CD14-positive monocyte (primary cell): ENCODE measurements at regions not wholly inside any gene's neighbourhood (a gene's known extent, or its start where the extent isn't known, plus 50 kb on each side); places are given as distances from the start of the nearest gene placed in this dataset.

Experiments
- DNase-seq, 3 donors: peaks; one replicate each; pipeline ENCODE4 v3.0.0-alpha.2; 2011 to 2022
- H2AFZ ChIP-seq: 2 replicates; pipeline ENCODE4 v1.6.0; 2012; ENCODE audit warnings: mild to moderate bottlenecking, low read depth, low read length, inconsistent platforms; ENCODE audit not compliant: insufficient read depth, poor library complexity, severe bottlenecking
- H3K27ac ChIP-seq, 2 donors: 1 replicate in 1 of 2; 2 replicates in 1 of 2; pipeline ENCODE4 v1.5.1; 2012 to 2013; ENCODE audit warnings: low read length in 2 of 2, control low read depth in 1 of 2, inconsistent platforms in 1 of 2, low read depth in 1 of 2, mild to moderate bottlenecking in 1 of 2
- H3K27me3 ChIP-seq, 2 donors: one replicate each; pipeline versions ENCODE4 v1.6.0 to v1.6.1; 2011 to 2013; ENCODE audit warnings: low read length in 2 of 2; ENCODE audit not compliant: control insufficient read depth in 2 of 2, insufficient read depth in 2 of 2
- H3K36me3 ChIP-seq, 2 donors: replicated peaks in 1 of 2; 1 replicate in 1 of 2; 2 replicates in 1 of 2; pipeline versions ENCODE4 v1.5.1 to v1.6.1; 2012 to 2013; ENCODE audit warnings: low read length in 2 of 2, control low read depth in 1 of 2, inconsistent platforms in 1 of 2, mild to moderate bottlenecking in 1 of 2; ENCODE audit not compliant: insufficient read depth in 2 of 2, control insufficient read depth in 1 of 2
- H3K4me1 ChIP-seq, 2 donors: 1 replicate in 1 of 2; 2 replicates in 1 of 2; pipeline versions ENCODE4 v1.5.1 to v1.6.1; 2012 to 2013; ENCODE audit warnings: low read length in 2 of 2, control low read depth in 1 of 2, inconsistent platforms in 1 of 2, mild to moderate bottlenecking in 1 of 2, moderate library complexity in 1 of 2; ENCODE audit not compliant: insufficient read depth in 2 of 2, control insufficient read depth in 1 of 2
- H3K4me2 ChIP-seq: replicated peaks from 2 replicates; pipeline ENCODE3; 2012; ENCODE audit warnings: low read length, moderate library complexity, mild to moderate bottlenecking; ENCODE audit not compliant: poor library complexity, severe bottlenecking; ENCODE audit errors: extremely low read depth
- H3K4me3 ChIP-seq, 3 experiments: fragments of 200-600 bp in 1 of 3; sonication (generic) in 1 of 3; replicated peaks in 1 of 3; 1 replicate in 2 of 3; 2 replicates in 1 of 3; pipeline ENCODE4 v1.5.1; 2011 to 2013; ENCODE audit warnings: low read length in 3 of 3, mild to moderate bottlenecking in 3 of 3, control low read depth in 2 of 3, low read depth in 2 of 3, inconsistent platforms in 1 of 3, moderate library complexity in 1 of 3
- H3K79me2 ChIP-seq: 2 replicates; pipeline ENCODE4 v1.6.0; 2012; ENCODE audit warnings: mild to moderate bottlenecking, control low read depth, inconsistent platforms, low read length, moderate library complexity; ENCODE audit not compliant: insufficient read depth
- H3K9ac ChIP-seq: 2 replicates; pipeline ENCODE4 v1.6.0; 2017; ENCODE audit warnings: low read length, mild to moderate bottlenecking; ENCODE audit not compliant: insufficient read depth, poor library complexity, severe bottlenecking
- H3K9me3 ChIP-seq, 2 donors: replicated peaks in 1 of 2; 1 replicate in 1 of 2; 2 replicates in 1 of 2; pipeline versions ENCODE4 v1.5.1 to v1.6.1; 2012 to 2013; ENCODE audit warnings: low read length in 2 of 2, control low read depth in 1 of 2; ENCODE audit not compliant: control insufficient read depth in 1 of 2, insufficient read depth in 1 of 2
- H4K20me1 ChIP-seq: 2 replicates; pipeline ENCODE4 v1.6.0; 2012; ENCODE audit warnings: mild to moderate bottlenecking, low read length, control low read depth, moderate library complexity; ENCODE audit not compliant: insufficient read depth
- H3K27ac Mint-ChIP-seq, 7 donors: one replicate each; pipeline ENCODE4 v1.8.0; 2020; ENCODE audit warnings: mild to moderate bottlenecking in 7 of 7, mixed read lengths in 7 of 7, moderate library complexity in 6 of 7, inconsistent platforms in 2 of 7
- H3K27me3 Mint-ChIP-seq, 3 donors: one replicate each; pipeline ENCODE4 v1.8.0; 2021 to 2022; ENCODE audit warnings: low read depth in 3 of 3, mild to moderate bottlenecking in 3 of 3, mixed read lengths in 3 of 3, moderate library complexity in 3 of 3, inconsistent platforms in 1 of 3
- H3K36me3 Mint-ChIP-seq, 2 donors: one replicate each; pipeline ENCODE4 v1.8.0; 2020; ENCODE audit warnings: mixed read lengths in 2 of 2, inconsistent platforms in 1 of 2, mild to moderate bottlenecking in 1 of 2
- H3K4me1 Mint-ChIP-seq: one replicate; pipeline ENCODE4 v1.8.0; 2020; ENCODE audit warnings: mild to moderate bottlenecking, mixed read lengths
- H3K4me3 Mint-ChIP-seq, 2 donors: one replicate each; pipeline ENCODE4 v1.8.0; 2020; ENCODE audit warnings: mild to moderate bottlenecking in 2 of 2, mixed read lengths in 2 of 2, moderate library complexity in 1 of 2
- H3K9me3 Mint-ChIP-seq, 7 donors: one replicate each; pipeline ENCODE4 v1.8.0; 2020 to 2022; ENCODE audit warnings: mixed read lengths in 7 of 7, mild to moderate bottlenecking in 6 of 7, moderate library complexity in 6 of 7, inconsistent platforms in 2 of 7
- CTCF ChIP-seq: fragments of 200-600 bp; IDR thresholded peaks from one replicate; pipeline ENCODE4 v1.8.0; 2022; ENCODE audit warnings: antibody characterized with exemption, mild to moderate bottlenecking
- WGBS: methylation state at CpG from one replicate; pipeline ENCODE4 v1.1.5; 2013; ENCODE audit warnings: missing lambda C conversion rate; ENCODE audit not compliant: insufficient coverage; 5-methylcytosine and 5-hydroxymethylcytosine counted together
- intact Hi-C, 2 donors: fragments of 100-400 bp; cut with micrococcal nuclease; formaldehyde crosslinking; loops; one replicate each; pipeline versions ENCODE4 v1.15.0 to v1.15.1; 2023

GRCh38 chr10:90977855-90978486 lies 57.1 kb upstream of the ANKRD1 start:
- no peak for TF ChIP-seq CTCF
- no peaks in the 10 kb centered on the region for H3K4me1 Mint-ChIP-seq
- no peak overlapping the region for H3K4me3 ChIP-seq
- H3K9me3 ChIP-seq, result no peaks in the 10 kb centered on the region
- DNase-seq, result no peak
- H2AFZ ChIP-seq, result no peak overlapping the region
- no peak overlapping the region for H3K27ac ChIP-seq
- peaks cover 0 to 7% (median 2%) of the 10 kb centered on the region in 7 donors for H3K9me3 Mint-ChIP-seq
- no peak overlapping the region for H3K4me3 Mint-ChIP-seq
- H3K9ac ChIP-seq, result no peak overlapping the region
- H3K36me3 ChIP-seq, result no peaks in the 10 kb centered on the region
- 100% methylated on average over 1 of the region's 3 CpGs for WGBS
- no peaks in the 10 kb centered on the region for H3K27me3 ChIP-seq
- intact Hi-C loops, result no loop called here
- peaks cover 0 to 9% (median 8%) of the 10 kb centered on the region in 3 donors for H3K27me3 Mint-ChIP-seq
- H3K36me3 Mint-ChIP-seq, result no peaks in the 10 kb centered on the region
- H3K4me2 ChIP-seq, result no peak overlapping the region
- H3K79me2 ChIP-seq, result no peaks in the 10 kb centered on the region
- no peaks in the 10 kb centered on the region for H3K4me1 ChIP-seq
- no peak overlapping the region for H3K27ac Mint-ChIP-seq
- no peaks in the 10 kb centered on the region for H4K20me1 ChIP-seq

DNA sequence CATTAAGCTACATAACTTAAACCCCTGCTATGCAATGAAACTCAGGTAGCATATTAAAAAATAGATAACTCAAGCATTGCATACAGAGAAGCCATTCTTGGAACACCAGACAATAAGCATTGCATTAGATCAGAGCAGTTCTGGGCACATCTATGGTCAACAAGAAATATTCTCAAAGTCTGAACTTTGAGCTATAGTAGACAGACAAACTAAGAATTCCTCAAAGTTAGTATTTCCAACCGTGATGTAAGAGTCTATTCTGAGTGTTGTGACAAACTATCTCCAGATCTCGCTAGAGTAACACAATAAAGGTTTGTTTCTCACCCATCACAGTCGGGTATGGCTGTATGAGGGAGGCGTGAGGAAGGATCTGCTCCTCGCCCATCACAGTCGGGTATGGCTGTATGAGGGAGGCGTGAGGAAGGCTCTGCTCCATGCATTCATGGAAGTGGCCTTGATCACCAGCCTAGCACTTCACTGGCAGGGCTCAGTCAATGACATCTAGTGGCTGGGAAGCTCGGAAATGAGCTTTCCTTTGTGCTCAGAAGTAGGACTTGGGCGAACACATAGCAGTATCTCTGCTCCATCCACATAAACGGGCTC lies 61.6 kb upstream of the ANKRD1 start:
- Mint-ChIP-seq H3K9me3 (peaks cover 0 to 2% (median 0%) of the 10 kb centered on the region in 7 donors), H3K27me3 (peaks cover 0 to 4% (median 3%) of the 10 kb centered on the region in 3 donors), H3K4me1 (peaks cover 1% of the 10 kb centered on the region), H3K4me3 (no peak overlapping the region), H3K36me3 (no peaks in the 10 kb centered on the region), H3K27ac (no peak overlapping the region)
- intact Hi-C loops, result no loop called here
- DNase-seq, result no peak
- Histone ChIP-seq H3K79me2 (no peaks in the 10 kb centered on the region), H3K27ac (no peak overlapping the region), H2AFZ (no peak overlapping the region), H4K20me1 (no peaks in the 10 kb centered on the region), H3K9ac (no peak overlapping the region), H3K4me1 (no peaks in the 10 kb centered on the region), H3K9me3 (no peaks in the 10 kb centered on the region), H3K27me3 (no peaks in the 10 kb centered on the region), H3K4me3 (no peak overlapping the region), H3K36me3 (no peaks in the 10 kb centered on the region), H3K4me2 (no peak overlapping the region)
- no peak for TF ChIP-seq CTCF
- 94% methylated on average over 5 of the region's 10 CpGs for WGBS
